ENCODE measurements at regions not wholly inside any gene's neighbourhood (a gene's known extent, or its start where the extent isn't known, plus 50 kb on each side); places are given as distances from the start of the nearest gene placed in this dataset.

DNA sequence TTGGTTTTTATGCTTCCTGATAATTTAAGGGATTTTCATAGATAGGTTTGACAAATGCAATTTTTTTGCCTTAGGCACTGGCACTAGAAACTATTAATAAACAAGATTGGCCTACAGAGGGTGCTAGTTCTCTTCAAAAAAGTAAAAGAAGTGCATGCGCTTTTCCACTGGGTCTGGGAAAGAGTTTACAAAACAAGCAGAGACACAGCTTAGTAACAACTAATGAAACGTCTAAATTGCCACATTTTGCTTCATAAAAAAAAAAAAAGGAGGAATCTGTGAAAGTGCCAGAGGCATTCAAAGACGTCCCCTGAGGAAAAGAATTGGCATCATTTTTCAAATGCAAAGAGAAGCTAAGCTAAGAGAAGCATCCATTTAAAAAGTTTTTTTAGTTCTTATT lies 58.3 kb upstream of the EEA1 start:
- H3K27ac Mint-ChIP-seq, result peak overlapping the region; percentile 63
- H3K4me3 Mint-ChIP-seq, result no peak overlapping the region
- CTCF ChIA-PET, result interaction anchor here (0.6 to 2.7 kb wide), 26 partner anchors 9 to 1798 kb away, joined by 3 to 17 read pairs (median 4); partner anchors contain the start of gene EEA1
- no peaks in the 10 kb centered on the region for H3K27me3 Mint-ChIP-seq
- POLR2A ChIA-PET, result interaction anchor here (0.6 kb wide), 1 partner anchor 261 kb away, joined by 8 read pairs; no protein-coding TSS in a partner anchor
- peak; percentile 49 for DNase-seq
- H3K4me1 Mint-ChIP-seq, result peaks cover 13% of the 10 kb centered on the region
- no peaks in the 10 kb centered on the region for H3K9me3 Mint-ChIP-seq
- H3K36me3 Mint-ChIP-seq (ENCODE audit: low read depth), result no peaks in the 10 kb centered on the region

DNA sequence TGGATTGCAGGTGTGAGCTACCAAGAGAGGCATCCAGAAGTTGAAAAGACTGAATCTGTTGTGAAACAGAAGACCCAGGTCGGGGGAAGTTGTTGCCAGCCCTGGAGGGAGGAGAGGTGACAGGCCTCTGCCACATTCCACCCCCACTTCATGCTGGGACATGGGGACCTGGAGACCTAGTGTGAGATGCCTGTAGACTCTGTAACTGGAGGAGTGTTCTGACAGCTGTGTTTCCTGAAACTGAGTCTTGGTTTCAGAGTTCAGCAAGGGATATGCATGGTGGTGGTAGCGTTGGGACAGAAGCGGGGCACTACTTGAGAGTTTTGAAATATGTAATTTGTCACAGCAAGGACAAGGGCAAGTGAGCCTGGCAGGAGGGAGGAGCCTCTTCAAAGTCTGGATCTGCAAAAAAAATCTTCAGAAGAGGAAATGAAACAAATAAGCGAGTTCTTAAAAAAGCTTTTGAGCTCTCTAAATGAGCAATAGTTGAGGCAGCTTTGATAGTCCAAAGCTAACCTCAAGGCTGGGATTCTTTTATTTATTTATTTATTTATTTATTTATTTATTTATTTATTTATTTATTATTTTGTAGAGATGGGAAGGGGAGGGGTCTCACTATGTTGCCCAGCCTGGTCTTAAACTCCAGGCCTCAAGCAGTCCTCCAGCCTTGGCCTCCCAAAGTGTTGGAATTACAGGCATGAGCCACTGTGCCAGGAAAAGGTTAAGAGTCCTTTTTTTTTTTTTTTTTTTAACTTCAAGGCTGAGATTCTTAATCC lies 58.9 kb upstream of the EEA1 start:
- ChIA-PET CTCF (interaction anchor here (0.6 to 2.7 kb wide), 26 partner anchors 9 to 1732 kb away, joined by 3 to 17 read pairs (median 5); partner anchors contain the start of gene EEA1), POLR2A (interaction anchor here (0.7 kb wide), 1 partner anchor 123 kb away, joined by 6 read pairs; no protein-coding TSS in a partner anchor)
- H3K27me3 Mint-ChIP-seq, result no peaks in the 10 kb centered on the region
- peak; percentile 10 for DNase-seq
- H3K4me1 Mint-ChIP-seq, result peaks cover 13% of the 10 kb centered on the region
- H3K9me3 Mint-ChIP-seq, result no peaks in the 10 kb centered on the region
- peak overlapping the region; percentile 79 for H3K27ac Mint-ChIP-seq
- H3K4me3 Mint-ChIP-seq, result peak overlapping the region; percentile 7
- H3K36me3 Mint-ChIP-seq (ENCODE audit: low read depth), result no peaks in the 10 kb centered on the region

GRCh38 chr12:92988622-92989130 lies 59.6 kb upstream of the EEA1 start:
- peaks cover 13% of the 10 kb centered on the region for H3K4me1 Mint-ChIP-seq
- H3K36me3 Mint-ChIP-seq (ENCODE audit: low read depth), result no peaks in the 10 kb centered on the region
- no peaks in the 10 kb centered on the region for H3K27me3 Mint-ChIP-seq
- CTCF ChIA-PET, result interaction anchor here (0.6 to 2.7 kb wide), 6 partner anchors 10 to 640 kb away, joined by 3 to 10 read pairs (median 5); no protein-coding TSS in a partner anchor
- POLR2A ChIA-PET, result no interaction called here
- DNase-seq, result no peak
- no peak overlapping the region for H3K4me3 Mint-ChIP-seq
- H3K9me3 Mint-ChIP-seq, result no peaks in the 10 kb centered on the region
- H3K27ac Mint-ChIP-seq, result no peak overlapping the region

DNA sequence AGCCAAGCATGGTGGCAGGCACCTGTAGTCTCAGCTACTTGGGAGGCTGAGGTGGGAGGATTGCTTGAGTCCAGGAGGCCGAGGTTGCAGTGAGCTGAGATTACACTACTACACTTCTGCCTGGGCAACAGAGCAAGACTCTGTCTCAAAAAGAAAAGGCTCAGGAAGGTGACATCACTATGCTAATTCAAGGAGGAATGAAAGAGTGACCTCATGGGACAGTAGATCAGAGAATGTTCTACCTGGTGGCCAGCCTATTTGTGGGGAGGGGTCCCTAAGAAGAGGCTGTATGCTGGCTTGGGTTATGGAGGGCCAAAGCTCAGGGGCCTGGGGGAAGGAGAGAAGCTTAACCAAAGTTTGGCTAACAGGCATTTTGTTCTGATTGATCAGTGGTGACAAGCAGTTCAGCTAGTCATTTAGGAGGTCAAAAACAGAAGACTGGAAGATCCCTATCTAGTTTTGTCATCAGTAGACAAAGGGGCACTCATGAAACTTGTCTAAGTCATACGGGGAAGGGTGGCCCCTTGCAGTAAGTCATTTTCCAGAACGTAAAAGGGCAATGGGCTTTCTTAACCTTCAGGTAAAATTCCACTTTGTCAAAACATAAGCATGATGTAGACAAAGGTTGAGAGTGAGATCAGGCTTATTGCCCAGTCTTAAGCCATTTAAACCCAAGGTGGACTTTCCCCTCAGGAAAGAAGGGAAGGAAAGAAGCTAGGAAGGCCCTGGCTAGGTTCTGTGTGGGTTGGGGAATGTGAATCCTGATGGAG lies 60.8 kb upstream of the EEA1 start:
- peaks cover 13% of the 10 kb centered on the region for H3K4me1 Mint-ChIP-seq
- no peak overlapping the region for H3K4me3 Mint-ChIP-seq
- no peak for DNase-seq
- no peaks in the 10 kb centered on the region for H3K9me3 Mint-ChIP-seq
- no peaks in the 10 kb centered on the region for H3K27me3 Mint-ChIP-seq
- ChIA-PET POLR2A (no interaction called here), CTCF (interaction anchor here (1.3 to 1.4 kb wide), 2 partner anchors 73 to 396 kb away, joined by 3 read pairs; no protein-coding TSS in a partner anchor)
- H3K36me3 Mint-ChIP-seq (ENCODE audit: low read depth), result no peaks in the 10 kb centered on the region
- no peak overlapping the region for H3K27ac Mint-ChIP-seq

DNA sequence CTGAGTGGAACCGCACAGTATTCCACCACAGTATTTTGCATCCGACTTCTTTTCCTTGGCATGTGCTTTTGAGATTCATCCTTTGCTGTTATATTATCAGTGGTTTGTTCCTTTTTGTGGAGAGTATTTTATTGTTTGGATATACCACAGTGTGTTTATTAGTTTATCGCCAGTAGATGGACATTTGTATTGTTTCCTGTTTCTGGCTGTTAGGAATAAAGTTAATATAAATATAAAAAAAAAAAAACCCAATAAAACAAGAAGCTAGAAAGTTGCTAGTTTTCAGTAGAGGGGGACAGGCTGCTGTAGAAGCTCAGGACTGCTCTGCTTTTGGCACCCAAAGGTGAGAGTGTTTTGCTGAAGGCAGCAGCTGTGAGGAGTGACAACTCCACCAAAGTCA lies 62.0 kb upstream of the EEA1 start:
- ChIA-PET POLR2A (no interaction called here), CTCF (interaction anchor here (0.6 to 0.7 kb wide), 3 partner anchors 62 to 1507 kb away, joined by 3 to 4 read pairs (median 3); no protein-coding TSS in a partner anchor)
- H3K27me3 Mint-ChIP-seq, result no peaks in the 10 kb centered on the region

DNA sequence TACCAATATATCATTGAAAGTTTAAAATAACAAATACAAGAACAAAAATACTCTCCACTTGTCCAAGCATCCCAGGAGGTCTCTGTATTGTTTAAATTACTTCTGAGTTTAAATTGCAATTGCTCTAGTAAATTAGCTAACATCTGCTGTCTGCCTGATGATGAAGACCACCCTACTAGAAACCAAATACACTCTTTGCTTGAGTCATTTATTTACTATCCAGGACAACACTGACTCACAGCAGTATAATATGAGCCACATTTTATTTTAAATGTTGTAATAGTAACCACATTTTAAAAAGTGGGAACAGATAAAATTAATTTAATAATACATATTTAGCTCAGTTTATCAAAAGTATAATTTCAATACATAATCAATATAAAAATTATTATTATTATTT lies 62.9 kb upstream of the EEA1 start:
- no peak overlapping the region for H3K4me3 Mint-ChIP-seq
- no peaks in the 10 kb centered on the region for H3K9me3 Mint-ChIP-seq
- H3K4me1 Mint-ChIP-seq, result peaks cover 13% of the 10 kb centered on the region
- no peaks in the 10 kb centered on the region for H3K36me3 Mint-ChIP-seq (ENCODE audit: low read depth)
- no peak overlapping the region for H3K27ac Mint-ChIP-seq
- no peaks in the 10 kb centered on the region for H3K27me3 Mint-ChIP-seq
- CTCF ChIA-PET, result interaction anchor here (0.9 to 1.5 kb wide), 2 partner anchors 32 to 411 kb away, joined by 3 read pairs; no protein-coding TSS in a partner anchor
- no peak for DNase-seq
- POLR2A ChIA-PET, result no interaction called here

More for the DNA sequence above, 62.0 kb upstream of the EEA1 start:
- H3K27ac Mint-ChIP-seq, result no peak overlapping the region
- peaks cover 13% of the 10 kb centered on the region for H3K4me1 Mint-ChIP-seq
- H3K36me3 Mint-ChIP-seq (ENCODE audit: low read depth), result no peaks in the 10 kb centered on the region
- no peak for DNase-seq
- no peaks in the 10 kb centered on the region for H3K9me3 Mint-ChIP-seq
- H3K4me3 Mint-ChIP-seq, result no peak overlapping the region

DNA sequence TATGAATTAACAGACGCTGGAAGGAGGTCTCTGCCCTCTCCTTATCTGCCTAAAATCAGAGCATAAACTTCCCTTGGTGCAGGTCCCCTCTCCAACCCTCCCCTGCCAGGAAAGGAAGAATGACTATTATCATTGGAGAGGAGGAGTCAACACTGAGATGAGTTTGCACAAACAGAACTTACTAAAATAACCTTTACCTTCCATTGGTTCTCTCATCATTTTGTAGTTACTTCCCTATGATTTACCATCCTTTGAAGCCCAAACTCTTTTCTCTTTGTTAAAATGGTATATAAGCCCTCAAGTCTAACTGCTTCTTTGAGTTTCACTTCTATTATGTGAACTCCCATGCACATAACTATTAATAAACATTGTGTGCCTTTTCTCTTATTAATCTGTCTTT lies 64.2 kb upstream of the EEA1 start:
- no peaks in the 10 kb centered on the region for H3K36me3 Mint-ChIP-seq (ENCODE audit: low read depth)
- no peaks in the 10 kb centered on the region for H3K9me3 Mint-ChIP-seq
- no peak overlapping the region for H3K4me3 Mint-ChIP-seq
- POLR2A ChIA-PET, result no interaction called here
- CTCF ChIA-PET, result interaction anchor here (1.5 kb wide), 1 partner anchor 410 kb away, joined by 3 read pairs; no protein-coding TSS in a partner anchor
- peaks cover 3% of the 10 kb centered on the region for H3K4me1 Mint-ChIP-seq
- H3K27ac Mint-ChIP-seq, result no peak overlapping the region
- no peaks in the 10 kb centered on the region for H3K27me3 Mint-ChIP-seq
- no peak for DNase-seq

DNA sequence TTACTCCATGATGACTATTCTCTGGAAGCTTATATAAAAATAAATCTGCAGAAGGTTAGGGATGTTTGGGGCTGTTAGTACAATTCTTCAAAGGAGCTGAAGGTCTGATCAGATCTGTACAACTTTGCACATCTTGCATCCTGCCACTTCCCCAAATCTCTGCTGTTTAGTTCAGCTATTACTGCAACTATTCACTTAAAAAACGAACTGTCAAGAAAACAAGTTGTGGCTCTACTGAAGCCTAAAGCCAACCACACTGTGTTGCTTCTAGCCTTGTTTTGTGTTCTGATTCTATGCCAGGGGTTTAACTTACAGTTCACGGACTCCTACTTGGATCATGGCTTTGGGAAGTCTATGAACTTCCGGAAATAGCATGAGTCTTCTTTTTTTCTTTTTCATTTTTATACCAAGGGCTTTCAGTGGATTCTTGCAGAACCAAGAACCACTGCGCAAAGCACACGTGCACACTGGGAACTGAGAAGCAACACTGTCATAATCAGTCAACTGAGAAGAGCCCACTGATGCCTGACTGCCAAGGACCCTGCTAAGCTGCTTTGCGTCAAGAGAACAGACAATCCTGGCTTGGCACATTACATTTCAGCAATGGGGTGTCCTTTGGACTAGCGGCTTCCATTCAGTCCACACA lies 66.3 kb upstream of the EEA1 start:
- Mint-ChIP-seq H3K27me3 (no peaks in the 10 kb centered on the region), H3K27ac (no peak overlapping the region), H3K9me3 (no peaks in the 10 kb centered on the region), H3K4me1 (no peaks in the 10 kb centered on the region), H3K4me3 (no peak overlapping the region), H3K36me3 (ENCODE audit: low read depth) (no peaks in the 10 kb centered on the region)
- ChIA-PET POLR2A (no interaction called here), CTCF (no interaction called here)
- DNase-seq, result no peak

GRCh38 chr12:93000026-93000425 lies 70.9 kb upstream of the EEA1 start:
- H3K4me1 Mint-ChIP-seq, result no peaks in the 10 kb centered on the region
- H3K4me3 Mint-ChIP-seq, result no peak overlapping the region
- no peaks in the 10 kb centered on the region for H3K27me3 Mint-ChIP-seq
- H3K9me3 Mint-ChIP-seq, result no peaks in the 10 kb centered on the region
- H3K27ac Mint-ChIP-seq, result no peak overlapping the region
- ChIA-PET POLR2A (no interaction called here), CTCF (interaction anchor here (0.8 kb wide), 1 partner anchor 12 kb away, joined by 3 read pairs; no protein-coding TSS in a partner anchor)
- DNase-seq, result no peak
- H3K36me3 Mint-ChIP-seq (ENCODE audit: low read depth), result no peaks in the 10 kb centered on the region

GRCh38 chr12:93001407-93001806 lies 72.3 kb upstream of the EEA1 start:
- H3K9me3 Mint-ChIP-seq, result no peaks in the 10 kb centered on the region

GRCh38 chr12:93002293-93003054 lies 73.4 kb upstream of the EEA1 start:
- H3K27me3 Mint-ChIP-seq, result no peaks in the 10 kb centered on the region
- ChIA-PET CTCF (interaction anchor here (0.6 kb wide), 1 partner anchor 236 kb away, joined by 3 read pairs; no protein-coding TSS in a partner anchor), POLR2A (no interaction called here)
- H3K4me1 Mint-ChIP-seq, result no peaks in the 10 kb centered on the region
- H3K4me3 Mint-ChIP-seq, result no peak overlapping the region
- no peaks in the 10 kb centered on the region for H3K9me3 Mint-ChIP-seq
- DNase-seq, result no peak
- H3K36me3 Mint-ChIP-seq (ENCODE audit: low read depth), result no peaks in the 10 kb centered on the region
- H3K27ac Mint-ChIP-seq, result no peak overlapping the region

More at GRCh38 chr12:93001407-93001806, 72.3 kb upstream of the EEA1 start:
- Mint-ChIP-seq H3K27ac (no peak overlapping the region), H3K36me3 (ENCODE audit: low read depth) (no peaks in the 10 kb centered on the region), H3K27me3 (no peaks in the 10 kb centered on the region), H3K4me3 (no peak overlapping the region), H3K4me1 (no peaks in the 10 kb centered on the region)
- DNase-seq, result no peak
- ChIA-PET POLR2A (no interaction called here), CTCF (interaction anchor here (0.7 kb wide), 1 partner anchor 315 kb away, joined by 4 read pairs; no protein-coding TSS in a partner anchor)

All from activated CD4-positive, alpha-beta T cell treated with anti-CD3 and anti-CD28 coated beads, Interleukin-2, amount 10 ng/mL, durations not matched to agents 7 days and 5 days (primary cell).